Peyer's patch (tissue), 4 donors: ENCODE measurements at regions not wholly inside any gene's neighbourhood (a gene's known extent, or its start where the extent isn't known, plus 50 kb on each side); places are given as distances from the start of the nearest gene placed in this dataset.

ENCODE experiments used
- POLR2A ChIP-seq, 2 donors: fragments of 450-650 bp; IDR thresholded peaks; one replicate each; pipeline ENCODE4 v1.5.1; 2017; ENCODE audit warnings: antibody characterized with exemption in 2 of 2, mild to moderate bottlenecking in 2 of 2, moderate library complexity in 2 of 2
- TF ChIP-seq, protein P1 (sequence below), 6 experiments: fragments of 450-650 bp in 4 of 6; fragments of 200-600 bp in 2 of 6; sonication (generic) in 1 of 6; IDR thresholded peaks; one replicate each; pipeline ENCODE4 v1.5.1; 2017 to 2019; ENCODE audit warnings: antibody characterized with exemption in 6 of 6, mild to moderate bottlenecking in 3 of 6, moderate library complexity in 1 of 6

DNA sequence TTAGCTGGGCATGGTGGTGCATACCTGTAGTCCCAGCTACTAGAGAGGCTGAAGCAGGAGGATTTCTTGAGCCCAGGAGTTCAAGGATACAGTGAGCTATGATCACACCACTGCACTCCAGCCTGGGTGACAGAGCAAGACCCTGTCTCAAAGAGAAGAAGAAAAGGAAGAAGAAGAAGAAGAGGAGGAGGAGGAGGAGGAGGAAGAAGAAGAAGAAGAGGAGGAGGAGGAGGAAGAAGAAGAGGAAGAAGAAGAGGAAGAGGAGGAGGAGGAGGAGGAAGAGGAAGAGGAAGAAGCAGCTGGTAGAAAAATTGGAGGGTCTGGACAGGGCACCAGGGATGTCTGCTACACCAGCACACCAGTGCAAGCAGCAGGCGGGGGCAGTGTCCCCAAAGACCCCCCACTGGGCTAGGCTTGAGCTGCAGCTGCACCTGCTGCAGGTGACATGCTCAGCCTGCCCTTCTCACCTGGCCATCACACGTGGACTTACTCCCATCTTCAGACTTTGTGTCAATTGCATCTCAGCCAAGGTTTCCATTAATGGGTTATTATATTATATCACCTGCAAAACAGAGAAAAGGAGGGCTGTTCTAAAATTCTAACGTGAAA lies 180.9 kb upstream of the ZNF507 start:
- TF ChIP-seq, protein P1, sequence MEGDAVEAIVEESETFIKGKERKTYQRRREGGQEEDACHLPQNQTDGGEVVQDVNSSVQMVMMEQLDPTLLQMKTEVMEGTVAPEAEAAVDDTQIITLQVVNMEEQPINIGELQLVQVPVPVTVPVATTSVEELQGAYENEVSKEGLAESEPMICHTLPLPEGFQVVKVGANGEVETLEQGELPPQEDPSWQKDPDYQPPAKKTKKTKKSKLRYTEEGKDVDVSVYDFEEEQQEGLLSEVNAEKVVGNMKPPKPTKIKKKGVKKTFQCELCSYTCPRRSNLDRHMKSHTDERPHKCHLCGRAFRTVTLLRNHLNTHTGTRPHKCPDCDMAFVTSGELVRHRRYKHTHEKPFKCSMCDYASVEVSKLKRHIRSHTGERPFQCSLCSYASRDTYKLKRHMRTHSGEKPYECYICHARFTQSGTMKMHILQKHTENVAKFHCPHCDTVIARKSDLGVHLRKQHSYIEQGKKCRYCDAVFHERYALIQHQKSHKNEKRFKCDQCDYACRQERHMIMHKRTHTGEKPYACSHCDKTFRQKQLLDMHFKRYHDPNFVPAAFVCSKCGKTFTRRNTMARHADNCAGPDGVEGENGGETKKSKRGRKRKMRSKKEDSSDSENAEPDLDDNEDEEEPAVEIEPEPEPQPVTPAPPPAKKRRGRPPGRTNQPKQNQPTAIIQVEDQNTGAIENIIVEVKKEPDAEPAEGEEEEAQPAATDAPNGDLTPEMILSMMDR (IDR thresholded peaks at IDR 0.05): no peak
- TF ChIP-seq POLR2A (IDR thresholded peaks at IDR 0.05): no peak
